ENCODE measurements at regions not wholly inside any gene's neighbourhood (a gene's known extent, or its start where the extent isn't known, plus 50 kb on each side); places are given as distances from the start of the nearest gene placed in this dataset.
A peak's percentile ranks its signal among the peaks of the same experiment; 100 is the strongest.

DNA sequence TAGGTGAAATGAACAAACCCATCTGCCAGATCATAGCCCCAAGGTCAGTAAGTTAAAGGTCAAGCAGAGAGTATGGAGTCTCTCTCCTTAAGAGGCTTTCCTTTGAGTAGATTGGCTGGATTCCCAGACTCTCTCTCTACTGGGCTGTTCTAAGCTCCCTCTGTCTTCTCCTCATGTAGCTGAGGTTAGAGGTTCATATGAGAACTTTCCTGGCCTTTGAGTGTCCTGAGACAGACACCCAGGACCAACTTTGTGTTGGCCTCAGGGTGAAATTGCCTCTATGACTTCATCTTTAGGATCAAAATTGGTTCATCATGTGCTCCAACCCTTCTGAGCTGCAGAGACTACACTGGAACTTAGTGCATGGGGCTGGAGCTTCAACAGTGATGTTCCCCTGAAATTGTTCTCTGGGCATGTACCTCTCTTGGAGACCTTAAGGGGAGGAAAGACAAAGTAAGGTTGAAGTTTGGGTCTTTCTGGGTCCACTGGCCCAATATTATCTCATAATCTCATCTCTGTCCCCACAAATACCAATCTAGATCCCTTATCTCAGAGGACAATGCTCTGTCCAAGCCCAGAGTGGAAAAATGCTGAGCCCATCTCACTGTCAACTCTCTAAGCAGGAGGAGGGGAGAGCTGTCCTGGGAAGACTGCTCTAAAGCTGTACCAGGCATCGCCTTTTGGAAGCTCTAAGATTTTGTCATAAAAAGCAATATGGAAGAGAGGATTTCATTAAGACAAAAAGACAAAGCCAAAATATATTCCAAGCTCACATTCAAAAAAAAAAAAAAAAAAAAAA, 177.3 kb upstream of the ARL4C start:
- CTCF ChIA-PET = no interaction called here
- DNase-seq (ENCODE audit: low read depth in 1 of 2, low spot score in 1 of 2) (no peak), ATAC-seq (peak in 1 of 2 experiments; percentile 19; a peak in 2 of 6 replicates), FAIRE-seq (no peak)
- no peak overlapping the region for H3K4me3 ChIP-seq
- peak overlapping the region; percentile 94 to 97 for H3K27ac ChIP-seq
- TF ChIP-seq NPAS2 (CRISPR knock-in tag; IDR thresholded peaks at IDR 0.05; ENCODE audit: borderline replicate concordance) = no peak
- TF ChIP-seq HOXB13 (CRISPR knock-in tag; IDR thresholded peaks at IDR 0.05; ENCODE audit: low read depth) = no peak
- TF ChIP-seq CBX8 (IDR thresholded peaks at IDR 0.05) = no peak
- TF ChIP-seq RARB (CRISPR knock-in tag; IDR thresholded peaks at IDR 0.05) = no peak
- TF ChIP-seq FOXS1 (CRISPR knock-in tag; IDR thresholded peaks at IDR 0.05) = no peak
- TF ChIP-seq ZC3H11A (IDR thresholded peaks at IDR 0.05) = no peak
- peak overlapping the region; percentile 61 for H3K4me2 ChIP-seq
- peaks cover 66% of the 10 kb centered on the region for H3K4me1 ChIP-seq
- H3K9me3 ChIP-seq = peaks cover 22% of the 10 kb centered on the region; the same call in 2 of the 3 replicates
- POLR2A ChIA-PET = interaction anchor here (0.6 kb wide), 1 partner anchor 384 kb away, joined by 3 read pairs; no protein-coding TSS in a partner anchor
- 94% methylated on average over 1 of the region's 1 CpG for WGBS (ENCODE audit: missing lambda C conversion rate)

DNA sequence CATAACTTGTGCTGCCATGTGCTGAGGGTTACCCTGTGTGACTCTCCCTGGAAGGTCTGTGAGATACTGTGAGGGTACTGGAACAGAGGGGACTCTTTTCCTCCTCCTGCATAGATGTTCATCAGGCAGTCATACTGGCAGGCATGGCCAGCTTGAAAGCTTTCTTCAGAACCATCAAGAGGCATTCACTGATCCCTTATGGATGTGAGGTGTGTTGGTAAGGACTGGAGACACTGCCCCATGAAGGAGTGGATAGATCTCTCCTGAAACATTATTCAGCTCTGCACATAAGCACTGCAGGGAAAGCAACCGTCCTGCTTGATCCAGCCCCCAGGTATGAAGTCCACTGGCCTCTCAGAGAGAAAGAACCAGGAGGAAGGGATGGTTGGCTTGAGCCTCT, 176.6 kb upstream of the ARL4C start:
- ATAC-seq (no peak), DNase-seq (ENCODE audit: low read depth in 1 of 2, low spot score in 1 of 2) (no peak), FAIRE-seq (no peak)
- TF ChIP-seq ZFP36 (IDR thresholded peaks at IDR 0.05; ENCODE audit: borderline replicate concordance, partially characterized antibody) = no peak
- TF ChIP-seq, protein P1, sequence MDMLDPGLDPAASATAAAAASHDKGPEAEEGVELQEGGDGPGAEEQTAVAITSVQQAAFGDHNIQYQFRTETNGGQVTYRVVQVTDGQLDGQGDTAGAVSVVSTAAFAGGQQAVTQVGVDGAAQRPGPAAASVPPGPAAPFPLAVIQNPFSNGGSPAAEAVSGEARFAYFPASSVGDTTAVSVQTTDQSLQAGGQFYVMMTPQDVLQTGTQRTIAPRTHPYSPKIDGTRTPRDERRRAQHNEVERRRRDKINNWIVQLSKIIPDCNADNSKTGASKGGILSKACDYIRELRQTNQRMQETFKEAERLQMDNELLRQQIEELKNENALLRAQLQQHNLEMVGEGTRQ (IDR thresholded peaks at IDR 0.05) = no peak
- no peak for TF ChIP-seq RCOR1 (IDR thresholded peaks at IDR 0.05; ENCODE audit: low read depth, low read length)
- no peak for TF ChIP-seq SREBF2 (IDR thresholded peaks at IDR 0.05)
- TF ChIP-seq, protein P2, sequence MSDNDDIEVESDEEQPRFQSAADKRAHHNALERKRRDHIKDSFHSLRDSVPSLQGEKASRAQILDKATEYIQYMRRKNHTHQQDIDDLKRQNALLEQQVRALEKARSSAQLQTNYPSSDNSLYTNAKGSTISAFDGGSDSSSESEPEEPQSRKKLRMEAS (IDR thresholded peaks at IDR 0.05) = no peak
- no peak for TF ChIP-seq MAZ (IDR thresholded peaks at IDR 0.05; ENCODE audit: borderline replicate concordance, low read depth, low read length)
- no peak for TF ChIP-seq ZNF302 (CRISPR knock-in tag; IDR thresholded peaks at IDR 0.05)
- no peak for TF ChIP-seq BHLHE40 (IDR thresholded peaks at IDR 0.05; ENCODE audit: low read depth, low read length)
- no peak for TF ChIP-seq CBX8 (IDR thresholded peaks at IDR 0.05)
- no peak for TF ChIP-seq SMC3 (IDR thresholded peaks at IDR 0.05)
- TF ChIP-seq E2F6 (IDR thresholded peaks at IDR 0.05; ENCODE audit: borderline replicate concordance, low read depth) = no peak
- TF ChIP-seq FOSB (CRISPR knock-in tag; IDR thresholded peaks at IDR 0.05) = no peak
- Histone ChIP-seq H3K4me1 (peaks cover 59% of the 10 kb centered on the region), H3K27ac (peak overlapping the region; percentile 94 to 97; a peak in 5 of 6 replicates), H3K4me3 (no peak overlapping the region), H3K4me2 (no peak overlapping the region; the same call in 2 of the 3 replicates), H3K9me3 (peaks cover 19% of the 10 kb centered on the region; the same call in 2 of the 3 replicates)
- ChIA-PET CTCF (interaction anchor here (1.0 to 1.2 kb wide), 2 partner anchors 9 to 208 kb away, joined by 3 to 4 read pairs; no protein-coding TSS in a partner anchor), POLR2A (no interaction called here)
- 75% methylated on average over 1 of the region's 1 CpG for WGBS (ENCODE audit: missing lambda C conversion rate)

DNA sequence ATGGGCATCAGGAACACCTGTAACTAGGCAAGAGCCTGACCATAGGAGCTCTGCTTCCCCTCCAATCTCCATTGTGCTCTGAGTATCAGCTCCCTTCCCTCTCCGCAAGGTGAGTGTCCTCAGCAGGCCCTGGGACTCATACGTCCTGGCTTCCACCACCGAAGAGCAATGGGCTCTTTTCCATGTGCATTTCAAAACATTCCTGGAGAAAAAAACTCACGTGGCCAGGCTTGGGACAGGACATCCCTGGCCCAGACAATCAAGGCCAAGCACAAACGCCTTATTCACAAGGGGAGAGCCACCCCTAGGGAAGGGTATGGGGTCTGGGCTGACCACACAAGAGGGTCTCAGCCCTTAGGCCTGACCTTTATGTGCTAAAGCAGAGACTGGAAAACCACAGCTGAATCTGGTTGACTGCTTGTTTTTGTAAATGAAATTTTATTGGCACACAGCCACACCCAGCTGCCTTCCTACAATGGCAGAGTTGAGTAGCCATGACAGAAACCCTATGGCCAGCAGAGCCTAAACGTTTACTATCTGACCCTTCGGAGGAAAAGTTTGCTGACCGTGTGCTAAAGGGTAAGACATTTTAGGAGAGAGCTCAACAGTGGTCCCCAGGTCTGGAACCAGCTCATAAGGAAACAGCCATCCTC, 175.7 kb upstream of the ARL4C start:
- H3K4me1 ChIP-seq = peaks cover 50% of the 10 kb centered on the region
- FAIRE-seq (no peak), ATAC-seq (no peak), DNase-seq (ENCODE audit: low read depth in 1 of 2, low spot score in 1 of 2) (no peak)
- ChIA-PET CTCF (interaction anchor here (0.8 to 1.2 kb wide), 3 partner anchors 8 to 209 kb away, joined by 3 to 4 read pairs (median 3); no protein-coding TSS in a partner anchor), POLR2A (no interaction called here)
- peaks cover 13% of the 10 kb centered on the region; the same call in 1 of the 3 replicates for H3K9me3 ChIP-seq
- TF ChIP-seq, protein P3, sequence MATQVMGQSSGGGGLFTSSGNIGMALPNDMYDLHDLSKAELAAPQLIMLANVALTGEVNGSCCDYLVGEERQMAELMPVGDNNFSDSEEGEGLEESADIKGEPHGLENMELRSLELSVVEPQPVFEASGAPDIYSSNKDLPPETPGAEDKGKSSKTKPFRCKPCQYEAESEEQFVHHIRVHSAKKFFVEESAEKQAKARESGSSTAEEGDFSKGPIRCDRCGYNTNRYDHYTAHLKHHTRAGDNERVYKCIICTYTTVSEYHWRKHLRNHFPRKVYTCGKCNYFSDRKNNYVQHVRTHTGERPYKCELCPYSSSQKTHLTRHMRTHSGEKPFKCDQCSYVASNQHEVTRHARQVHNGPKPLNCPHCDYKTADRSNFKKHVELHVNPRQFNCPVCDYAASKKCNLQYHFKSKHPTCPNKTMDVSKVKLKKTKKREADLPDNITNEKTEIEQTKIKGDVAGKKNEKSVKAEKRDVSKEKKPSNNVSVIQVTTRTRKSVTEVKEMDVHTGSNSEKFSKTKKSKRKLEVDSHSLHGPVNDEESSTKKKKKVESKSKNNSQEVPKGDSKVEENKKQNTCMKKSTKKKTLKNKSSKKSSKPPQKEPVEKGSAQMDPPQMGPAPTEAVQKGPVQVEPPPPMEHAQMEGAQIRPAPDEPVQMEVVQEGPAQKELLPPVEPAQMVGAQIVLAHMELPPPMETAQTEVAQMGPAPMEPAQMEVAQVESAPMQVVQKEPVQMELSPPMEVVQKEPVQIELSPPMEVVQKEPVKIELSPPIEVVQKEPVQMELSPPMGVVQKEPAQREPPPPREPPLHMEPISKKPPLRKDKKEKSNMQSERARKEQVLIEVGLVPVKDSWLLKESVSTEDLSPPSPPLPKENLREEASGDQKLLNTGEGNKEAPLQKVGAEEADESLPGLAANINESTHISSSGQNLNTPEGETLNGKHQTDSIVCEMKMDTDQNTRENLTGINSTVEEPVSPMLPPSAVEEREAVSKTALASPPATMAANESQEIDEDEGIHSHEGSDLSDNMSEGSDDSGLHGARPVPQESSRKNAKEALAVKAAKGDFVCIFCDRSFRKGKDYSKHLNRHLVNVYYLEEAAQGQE (IDR thresholded peaks at IDR 0.05) = no peak
- TF ChIP-seq MYC (IDR thresholded peaks at IDR 0.05; ENCODE audit: borderline replicate concordance, low read length) (no peak), JUN (IDR thresholded peaks at IDR 0.05) (no peak), CHD2 (IDR thresholded peaks at IDR 0.05; ENCODE audit: low read length, partially characterized antibody) (no peak), NPAS2 (CRISPR knock-in tag; IDR thresholded peaks at IDR 0.05; ENCODE audit: borderline replicate concordance) (no peak), HDAC2 (IDR thresholded peaks at IDR 0.05) (no peak), ZSCAN20 (CRISPR knock-in tag; IDR thresholded peaks at IDR 0.05) (no peak), POLR2AphosphoS2 (conservative IDR thresholded peaks at IDR 0.05; ENCODE audit: low read length) (no peak), ZC3H11A (IDR thresholded peaks at IDR 0.05) (no peak)
- TF ChIP-seq, protein P2 (IDR thresholded peaks at IDR 0.05) = no peak
- TF ChIP-seq, protein P4, sequence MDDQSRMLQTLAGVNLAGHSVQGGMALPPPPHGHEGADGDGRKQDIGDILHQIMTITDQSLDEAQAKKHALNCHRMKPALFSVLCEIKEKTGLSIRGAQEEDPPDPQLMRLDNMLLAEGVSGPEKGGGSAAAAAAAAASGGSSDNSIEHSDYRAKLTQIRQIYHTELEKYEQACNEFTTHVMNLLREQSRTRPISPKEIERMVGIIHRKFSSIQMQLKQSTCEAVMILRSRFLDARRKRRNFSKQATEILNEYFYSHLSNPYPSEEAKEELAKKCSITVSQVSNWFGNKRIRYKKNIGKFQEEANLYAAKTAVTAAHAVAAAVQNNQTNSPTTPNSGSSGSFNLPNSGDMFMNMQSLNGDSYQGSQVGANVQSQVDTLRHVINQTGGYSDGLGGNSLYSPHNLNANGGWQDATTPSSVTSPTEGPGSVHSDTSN (IDR thresholded peaks at IDR 0.05) = no peak
- no peak overlapping the region for H3K4me3 ChIP-seq
- H3K27ac ChIP-seq = peak overlapping the region in 1 of 2 experiments; percentile 33; a peak in 2 of 6 replicates
- H3K4me2 ChIP-seq = no peak overlapping the region
- 79% methylated on average over 8 of the region's 8 CpGs for WGBS (ENCODE audit: missing lambda C conversion rate)
